H9 (cell line): ENCODE measurements at regions not wholly inside any gene's neighbourhood (a gene's known extent, or its start where the extent isn't known, plus 50 kb on each side); places are given as distances from the start of the nearest gene placed in this dataset.

Source experiments
- DNase-seq: peaks from one replicate; pipeline ENCODE4 v3.0.0-alpha.2; 2017
- H2AFZ ChIP-seq: one replicate; pipeline ENCODE4 v1.6.1; 2013; ENCODE audit warnings: mild to moderate bottlenecking, low read length, control low read depth, moderate library complexity
- H2AK5ac ChIP-seq: 2 replicates; pipeline ENCODE4 v1.6.1; 2013; ENCODE audit warnings: low read length, control low read depth, mixed read lengths; ENCODE audit not compliant: insufficient read length
- H2BK120ac ChIP-seq: one replicate; pipeline ENCODE4 v1.6.1; 2013; ENCODE audit warnings: low read depth, mild to moderate bottlenecking, low read length, control low read depth, inconsistent platforms; ENCODE audit not compliant: poor library complexity, severe bottlenecking
- H2BK12ac ChIP-seq: 2 replicates; pipeline ENCODE4 v1.6.1; 2013; ENCODE audit warnings: low read length, control low read depth, mixed read lengths, low read depth; ENCODE audit not compliant: insufficient read length
- H2BK15ac ChIP-seq: 2 replicates; pipeline ENCODE4 v1.6.1; 2013; ENCODE audit warnings: low read depth, low read length, control low read depth
- H2BK20ac ChIP-seq: one replicate; pipeline ENCODE4 v1.6.1; 2013; ENCODE audit warnings: low read depth, mild to moderate bottlenecking, low read length, control low read depth, inconsistent platforms; ENCODE audit not compliant: poor library complexity, severe bottlenecking
- H2BK5ac ChIP-seq: 2 replicates; pipeline ENCODE4 v1.6.1; 2013; ENCODE audit warnings: low read length, control low read depth, mixed read lengths; ENCODE audit not compliant: insufficient read length
- H3K14ac ChIP-seq: 2 replicates; pipeline ENCODE4 v1.6.1; 2013; ENCODE audit warnings: low read length, control low read depth; ENCODE audit not compliant: insufficient read depth
- H3K18ac ChIP-seq: 2 replicates; pipeline ENCODE4 v1.6.1; 2013; ENCODE audit warnings: low read depth, mild to moderate bottlenecking, mixed read lengths, low read length, control low read depth; ENCODE audit not compliant: insufficient read length
- H3K23ac ChIP-seq: 2 replicates; pipeline ENCODE4 v1.6.1; 2013; ENCODE audit warnings: low read length, control low read depth, mixed read lengths, low read depth; ENCODE audit not compliant: insufficient read length
- H3K23me2 ChIP-seq: 2 replicates; pipeline ENCODE4 v1.6.1; 2013; ENCODE audit warnings: low read depth, mild to moderate bottlenecking, mixed read lengths, low read length, control low read depth; ENCODE audit not compliant: insufficient read length, poor library complexity, severe bottlenecking
- H3K27ac ChIP-seq: 2 replicates; pipeline ENCODE4 v1.5.1; 2013; ENCODE audit warnings: low read length, control low read depth, mixed read lengths, low read depth; ENCODE audit not compliant: insufficient read length
- H3K27me3 ChIP-seq: 2 replicates; pipeline ENCODE4 v1.6.1; 2013; ENCODE audit warnings: low read length, control low read depth, inconsistent platforms; ENCODE audit not compliant: insufficient read depth
- H3K4ac ChIP-seq: 2 replicates; pipeline ENCODE4 v1.6.1; 2013; ENCODE audit warnings: low read depth, mild to moderate bottlenecking, control low read depth, inconsistent platforms, low read length, moderate library complexity
- H3K4me1 ChIP-seq: 2 replicates; pipeline ENCODE4 v1.6.1; 2013; ENCODE audit warnings: low read length, control low read depth, inconsistent platforms; ENCODE audit not compliant: insufficient read depth
- H3K4me2 ChIP-seq: 2 replicates; pipeline ENCODE4 v1.6.1; 2013; ENCODE audit warnings: low read length, control low read depth, mixed read lengths; ENCODE audit not compliant: insufficient read length, insufficient read depth
- H3K56ac ChIP-seq: 2 replicates; pipeline ENCODE4 v1.6.1; 2013; ENCODE audit warnings: low read depth, mild to moderate bottlenecking, mixed read lengths, low read length, control low read depth; ENCODE audit not compliant: insufficient read length
- H3K79me1 ChIP-seq: 2 replicates; pipeline ENCODE4 v1.6.1; 2013; ENCODE audit warnings: low read depth, mild to moderate bottlenecking, moderate library complexity, low read length, control low read depth, inconsistent platforms; ENCODE audit not compliant: insufficient read depth, poor library complexity, severe bottlenecking
- H3K79me2 ChIP-seq: 2 replicates; pipeline ENCODE4 v1.6.1; 2013; ENCODE audit warnings: low read length, control low read depth, inconsistent platforms; ENCODE audit not compliant: insufficient read depth
- H3K9ac ChIP-seq: 2 replicates; pipeline ENCODE4 v1.6.1; 2013; ENCODE audit warnings: low read length, control low read depth, mixed read lengths; ENCODE audit not compliant: insufficient read length; ENCODE audit errors: extremely low read depth
- H3K9me3 ChIP-seq: one replicate; pipeline ENCODE4 v1.6.1; 2013; ENCODE audit warnings: low read depth, low read length, inconsistent platforms; ENCODE audit not compliant: control insufficient read depth
- H3T11ph ChIP-seq: one replicate; pipeline ENCODE4 v1.6.1; 2013; ENCODE audit warnings: mild to moderate bottlenecking, low read length, control low read depth, inconsistent platforms
- H4K20me1 ChIP-seq: one replicate; pipeline ENCODE4 v1.6.1; 2013; ENCODE audit not compliant: control insufficient read depth, insufficient read length, insufficient read depth
- H4K5ac ChIP-seq: 2 replicates; pipeline ENCODE4 v1.6.1; 2013; ENCODE audit warnings: low read depth, mild to moderate bottlenecking, mixed read lengths, low read length, control low read depth; ENCODE audit not compliant: insufficient read length
- H4K8ac ChIP-seq: replicated peaks from 2 replicates; pipeline ENCODE4 v1.6.1; 2013; ENCODE audit warnings: low read length, control low read depth, mixed read lengths, low read depth; ENCODE audit not compliant: insufficient read length
- H4K91ac ChIP-seq: 2 replicates; pipeline ENCODE4 v1.6.1; 2013; ENCODE audit warnings: low read depth, mild to moderate bottlenecking, moderate library complexity, mixed read lengths, low read length, control low read depth; ENCODE audit not compliant: insufficient read length
- H3K27ac Mint-ChIP-seq, 3 experiments: 2 replicates in 2 of 3; 3 replicates in 1 of 3; pipeline ENCODE4 v1.8.0; 2020 to 2021; ENCODE audit warnings: mixed read lengths in 3 of 3, mild to moderate bottlenecking in 1 of 3, moderate library complexity in 1 of 3
- H3K27me3 Mint-ChIP-seq: 2 replicates; pipeline ENCODE4 v1.8.0; 2021; ENCODE audit warnings: low read depth, mild to moderate bottlenecking, moderate library complexity, mixed read lengths
- H3K36me3 Mint-ChIP-seq, 3 experiments: 2 replicates in 2 of 3; 3 replicates in 1 of 3; pipeline ENCODE4 v1.8.0; 2020 to 2021; ENCODE audit warnings: low read depth in 3 of 3, mixed read lengths in 3 of 3; ENCODE audit not compliant: insufficient read depth in 1 of 3
- H3K4me1 Mint-ChIP-seq, 2 experiments: 2 replicates each; pipeline ENCODE4 v1.8.0; 2020; ENCODE audit warnings: mixed read lengths in 2 of 2
- H3K4me3 Mint-ChIP-seq, 2 experiments: 2 replicates in 1 of 2; 3 replicates in 1 of 2; pipeline ENCODE4 v1.8.0; 2020 to 2021; ENCODE audit warnings: mild to moderate bottlenecking in 2 of 2, mixed read lengths in 2 of 2, moderate library complexity in 1 of 2
- H3K9me3 Mint-ChIP-seq, 2 experiments: 2 replicates in 1 of 2; 3 replicates in 1 of 2; pipeline ENCODE4 v1.8.0; 2020; ENCODE audit warnings: mild to moderate bottlenecking in 2 of 2, mixed read lengths in 2 of 2, moderate library complexity in 1 of 2
- WGBS: extraction: QIAGEN DNeasy Blood & Tissue Kit; methylation state at CpG from one replicate; pipeline ENCODE4 v1.1.7; 2013; ENCODE audit warnings: missing lambda C conversion rate, low lambda C conversion rate, mixed read lengths; ENCODE audit not compliant: insufficient read length; ENCODE audit errors: extremely low coverage; 5-methylcytosine and 5-hydroxymethylcytosine counted together
- TF ChIP-seq, protein P1 (sequence below): fragments of 200-600 bp; sonication (generic); conservative IDR thresholded peaks from 3 replicates; pipeline ENCODE4 v1.8.0; 2021; ENCODE audit warnings: antibody characterized with exemption, mild to moderate bottlenecking

DNA sequence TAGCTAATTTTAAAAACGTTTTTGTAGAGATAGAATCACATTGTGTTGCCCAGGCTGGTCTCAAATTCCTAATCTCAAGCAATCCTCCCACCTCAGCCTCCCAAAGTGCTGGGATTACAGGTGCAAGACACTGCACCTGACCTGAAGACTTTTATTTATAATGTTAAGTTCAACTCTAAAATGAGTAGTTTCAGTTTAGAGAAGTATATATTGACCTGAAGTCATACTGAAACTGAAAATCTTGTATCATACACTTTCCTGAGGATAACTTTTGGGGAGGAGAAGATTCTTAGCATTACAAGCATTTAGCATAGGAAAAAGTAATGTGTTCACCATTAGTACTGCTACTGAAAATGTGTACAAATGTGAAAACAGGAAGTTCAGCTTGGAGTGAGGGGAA, 249.3 kb downstream of the CASP12 start:
- Histone ChIP-seq H3K79me2 (no peaks in the 10 kb centered on the region), H3K4ac (no peak overlapping the region), H3K23ac (no peak overlapping the region), H2BK120ac (no peak overlapping the region), H3K4me2 (no peak overlapping the region), H3K9me3 (peaks cover 14% of the 10 kb centered on the region), H2AFZ (no peak overlapping the region), H3K23me2 (no peaks in the 10 kb centered on the region), H3K56ac (no peak overlapping the region), H2BK12ac (no peak overlapping the region), H3K27ac (no peak overlapping the region), H2AK5ac (no peak overlapping the region), H2BK5ac (no peak overlapping the region), H3K18ac (no peak overlapping the region), H3T11ph (no peak overlapping the region), H4K20me1 (no peaks in the 10 kb centered on the region), H4K8ac (no peak overlapping the region), H3K14ac (no peak overlapping the region), H2BK20ac (no peak overlapping the region), H3K27me3 (no peaks in the 10 kb centered on the region), H4K91ac (no peak overlapping the region), H2BK15ac (no peak overlapping the region), H3K9ac (no peak overlapping the region), H3K79me1 (no peaks in the 10 kb centered on the region), H3K4me1 (no peaks in the 10 kb centered on the region), H4K5ac (no peak overlapping the region)
- WGBS = no CpG with 5 or more reads among the region's 1 CpG
- Mint-ChIP-seq H3K36me3 (peaks cover 14 to 24% (median 14%) of the 10 kb centered on the region in 3 experiments), H3K4me1 (peaks cover 5 to 8% of the 10 kb centered on the region in 2 experiments; a peak in 3 of 4 replicates), H3K9me3 (peaks cover 22 to 26% of the 10 kb centered on the region in 2 experiments), H3K27me3 (no peaks in the 10 kb centered on the region), H3K27ac (no peak overlapping the region), H3K4me3 (no peak overlapping the region)
- TF ChIP-seq, protein P1, sequence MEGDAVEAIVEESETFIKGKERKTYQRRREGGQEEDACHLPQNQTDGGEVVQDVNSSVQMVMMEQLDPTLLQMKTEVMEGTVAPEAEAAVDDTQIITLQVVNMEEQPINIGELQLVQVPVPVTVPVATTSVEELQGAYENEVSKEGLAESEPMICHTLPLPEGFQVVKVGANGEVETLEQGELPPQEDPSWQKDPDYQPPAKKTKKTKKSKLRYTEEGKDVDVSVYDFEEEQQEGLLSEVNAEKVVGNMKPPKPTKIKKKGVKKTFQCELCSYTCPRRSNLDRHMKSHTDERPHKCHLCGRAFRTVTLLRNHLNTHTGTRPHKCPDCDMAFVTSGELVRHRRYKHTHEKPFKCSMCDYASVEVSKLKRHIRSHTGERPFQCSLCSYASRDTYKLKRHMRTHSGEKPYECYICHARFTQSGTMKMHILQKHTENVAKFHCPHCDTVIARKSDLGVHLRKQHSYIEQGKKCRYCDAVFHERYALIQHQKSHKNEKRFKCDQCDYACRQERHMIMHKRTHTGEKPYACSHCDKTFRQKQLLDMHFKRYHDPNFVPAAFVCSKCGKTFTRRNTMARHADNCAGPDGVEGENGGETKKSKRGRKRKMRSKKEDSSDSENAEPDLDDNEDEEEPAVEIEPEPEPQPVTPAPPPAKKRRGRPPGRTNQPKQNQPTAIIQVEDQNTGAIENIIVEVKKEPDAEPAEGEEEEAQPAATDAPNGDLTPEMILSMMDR = no peak
- no peak for DNase-seq
